ENCODE measurements at regions not wholly inside any gene's neighbourhood (a gene's known extent, or its start where the extent isn't known, plus 50 kb on each side); places are given as distances from the start of the nearest gene placed in this dataset.

DNA sequence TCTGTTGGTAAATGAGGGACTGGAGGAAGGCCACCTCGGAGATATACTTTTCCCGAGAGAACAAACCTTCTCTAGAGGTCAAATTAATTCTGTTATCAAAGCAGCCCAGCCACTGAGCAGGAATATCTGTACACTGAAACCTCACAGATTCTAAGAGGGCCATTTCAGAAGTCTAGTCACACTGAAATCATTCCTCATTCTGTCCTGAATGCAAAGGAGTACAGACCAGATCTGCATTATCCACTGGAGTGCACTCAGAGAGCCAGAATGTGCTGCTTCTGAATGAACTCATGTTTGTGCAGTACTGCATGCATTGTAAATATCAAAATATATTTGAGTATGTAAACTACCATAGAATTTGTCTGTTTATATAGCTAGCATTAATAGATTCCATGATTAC, 278.3 kb upstream of the FSTL5 start:
- TF ChIP-seq ZNF274 (IDR thresholded peaks at IDR 0.05; ENCODE audit: low read depth, low read length) (no peak), YY1 (IDR thresholded peaks at IDR 0.05; ENCODE audit: insufficient read depth, insufficient read length) (no peak)

Measured in NT2/D1 (cell line).